ENCODE measurements at regions not wholly inside any gene's neighbourhood (a gene's known extent, or its start where the extent isn't known, plus 50 kb on each side); places are given as distances from the start of the nearest gene placed in this dataset.
"Not testable (repeated sequence)": the region's sequence is repeated elsewhere in the genome, so short reads cannot be mapped to it uniquely, and the experiment has no call there.

GRCh38 chr2:111424851-111425309, 304.2 kb downstream of the BCL2L11 start:
- DNase-seq (ENCODE audit: low read depth in 2 of 2), result not testable (repeated sequence)

- DNase-seq (ENCODE audit: low read depth in 2 of 2), result not testable (repeated sequence)
Observed at GRCh38 chr2:111425789-111426201, 305.1 kb downstream of the BCL2L11 start.

- DNase-seq (ENCODE audit: low read depth in 2 of 2), result not testable (repeated sequence)
Observed at GRCh38 chr2:111427346-111427745, 306.6 kb downstream of the BCL2L11 start.

GRCh38 chr2:111428915-111429314, 308.2 kb downstream of the BCL2L11 start:
- DNase-seq (ENCODE audit: low read depth in 2 of 2), result not testable (repeated sequence)

GRCh38 chr2:111429353-111429752, 308.6 kb downstream of the BCL2L11 start:
- not testable (repeated sequence) for DNase-seq (ENCODE audit: low read depth in 2 of 2)

- not testable (repeated sequence) for DNase-seq (ENCODE audit: low read depth in 2 of 2)
Observed at GRCh38 chr2:111430817-111431661, 310.3 kb downstream of the BCL2L11 start.

- not testable (repeated sequence) for DNase-seq (ENCODE audit: low read depth in 2 of 2)
Observed at GRCh38 chr2:111432423-111432822, 311.7 kb downstream of the BCL2L11 start.

- not testable (repeated sequence) for DNase-seq (ENCODE audit: low read depth in 2 of 2)
Observed at GRCh38 chr2:111432916-111433499, 312.3 kb downstream of the BCL2L11 start.

- DNase-seq (ENCODE audit: low read depth in 2 of 2), result not testable (repeated sequence)
Observed at GRCh38 chr2:111433892-111434607, 313.3 kb downstream of the BCL2L11 start.

GRCh38 chr2:111434608-111434939, 313.9 kb downstream of the BCL2L11 start:
- DNase-seq (ENCODE audit: low read depth in 2 of 2), result not testable (repeated sequence)

GRCh38 chr2:111435553-111436310, 315.0 kb downstream of the BCL2L11 start:
- not testable (repeated sequence) for DNase-seq (ENCODE audit: low read depth in 2 of 2)

- DNase-seq (ENCODE audit: low read depth in 2 of 2), result not testable (repeated sequence)
Observed at GRCh38 chr2:111436411-111436810, 315.7 kb downstream of the BCL2L11 start.

GRCh38 chr2:111437288-111437990, 316.7 kb downstream of the BCL2L11 start:
- DNase-seq (ENCODE audit: low read depth in 2 of 2), result not testable (repeated sequence)

- DNase-seq (ENCODE audit: low read depth in 2 of 2), result not testable (repeated sequence)
Observed at GRCh38 chr2:111438161-111438560, 317.4 kb downstream of the BCL2L11 start.

- DNase-seq (ENCODE audit: low read depth in 2 of 2), result not testable (repeated sequence)
Observed at GRCh38 chr2:111439237-111439636, 318.5 kb downstream of the BCL2L11 start.

GRCh38 chr2:111441614-111442013, 320.9 kb downstream of the BCL2L11 start:
- not testable (repeated sequence) for DNase-seq (ENCODE audit: low read depth in 2 of 2)

- DNase-seq (ENCODE audit: low read depth in 2 of 2), result not testable (repeated sequence)
Observed at GRCh38 chr2:111442767-111443454, 322.2 kb downstream of the BCL2L11 start.

- not testable (repeated sequence) for DNase-seq (ENCODE audit: low read depth in 2 of 2)
Observed at GRCh38 chr2:111444516-111444915, 323.8 kb downstream of the BCL2L11 start.

- DNase-seq (ENCODE audit: low read depth in 2 of 2), result not testable (repeated sequence)
Observed at GRCh38 chr2:111445191-111445929, 324.6 kb downstream of the BCL2L11 start.
